Immature natural killer cell (primary cell): ENCODE measurements at regions not wholly inside any gene's neighbourhood (a gene's known extent, or its start where the extent isn't known, plus 50 kb on each side); places are given as distances from the start of the nearest gene placed in this dataset.

Experiments used
- DNase-seq, 3 donors: peaks; one replicate each; pipeline ENCODE4 v3.0.0; 2022; ENCODE audit warnings: mixed read lengths in 1 of 3
- H3K27ac Mint-ChIP-seq, 6 donors: one replicate each; pipeline ENCODE4 v1.8.0; 2020; ENCODE audit warnings: mixed read lengths in 6 of 6, mild to moderate bottlenecking in 5 of 6, inconsistent platforms in 4 of 6, moderate library complexity in 3 of 6
- H3K27me3 Mint-ChIP-seq, 3 donors: one replicate each; pipeline ENCODE4 v1.8.0; 2020 to 2021; ENCODE audit warnings: low read depth in 3 of 3, mild to moderate bottlenecking in 3 of 3, mixed read lengths in 3 of 3, moderate library complexity in 3 of 3, inconsistent platforms in 1 of 3
- H3K36me3 Mint-ChIP-seq, 3 donors: one replicate each; pipeline ENCODE4 v1.8.0; 2020; ENCODE audit warnings: mixed read lengths in 3 of 3, inconsistent platforms in 2 of 3, mild to moderate bottlenecking in 2 of 3
- H3K4me1 Mint-ChIP-seq, 2 donors: one replicate each; pipeline ENCODE4 v1.8.0; 2020; ENCODE audit warnings: inconsistent platforms in 2 of 2, mild to moderate bottlenecking in 2 of 2, mixed read lengths in 2 of 2, moderate library complexity in 1 of 2
- H3K4me3 Mint-ChIP-seq, 5 donors: one replicate each; pipeline ENCODE4 v1.8.0; 2020; ENCODE audit warnings: mild to moderate bottlenecking in 5 of 5, mixed read lengths in 5 of 5, inconsistent platforms in 3 of 5, moderate library complexity in 3 of 5
- H3K9me3 Mint-ChIP-seq, 6 donors: one replicate each; pipeline ENCODE4 v1.8.0; 2020; ENCODE audit warnings: mild to moderate bottlenecking in 6 of 6, mixed read lengths in 6 of 6, inconsistent platforms in 4 of 6, moderate library complexity in 3 of 6

DNA sequence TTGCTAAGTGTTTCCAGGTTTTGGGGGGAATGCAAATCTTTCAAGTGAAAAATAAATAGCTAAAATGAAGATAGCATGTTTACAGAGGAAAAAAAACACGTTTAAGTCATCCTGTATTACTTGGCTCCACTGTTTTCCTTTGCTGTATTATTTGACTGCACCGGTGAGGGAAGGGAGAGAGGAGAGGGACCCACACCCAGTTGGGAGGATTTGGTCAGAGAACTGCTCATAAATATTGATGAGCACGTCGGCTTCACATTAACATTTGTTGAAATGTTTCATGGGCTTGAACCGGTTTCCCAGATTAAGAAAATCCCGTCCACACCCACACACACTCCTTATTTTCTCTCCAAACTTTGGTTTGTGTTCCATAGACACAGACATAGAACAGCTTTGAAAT, 493.8 kb upstream of the MGMT start:
- no peak for DNase-seq
- H3K27ac Mint-ChIP-seq = no peak overlapping the region
- H3K9me3 Mint-ChIP-seq = no peaks in the 10 kb centered on the region
- H3K4me1 Mint-ChIP-seq = no peaks in the 10 kb centered on the region
- H3K4me3 Mint-ChIP-seq = no peak overlapping the region
- H3K36me3 Mint-ChIP-seq = no peaks in the 10 kb centered on the region
- peaks cover 3 to 8% (median 6%) of the 10 kb centered on the region in 3 donors for H3K27me3 Mint-ChIP-seq

DNA sequence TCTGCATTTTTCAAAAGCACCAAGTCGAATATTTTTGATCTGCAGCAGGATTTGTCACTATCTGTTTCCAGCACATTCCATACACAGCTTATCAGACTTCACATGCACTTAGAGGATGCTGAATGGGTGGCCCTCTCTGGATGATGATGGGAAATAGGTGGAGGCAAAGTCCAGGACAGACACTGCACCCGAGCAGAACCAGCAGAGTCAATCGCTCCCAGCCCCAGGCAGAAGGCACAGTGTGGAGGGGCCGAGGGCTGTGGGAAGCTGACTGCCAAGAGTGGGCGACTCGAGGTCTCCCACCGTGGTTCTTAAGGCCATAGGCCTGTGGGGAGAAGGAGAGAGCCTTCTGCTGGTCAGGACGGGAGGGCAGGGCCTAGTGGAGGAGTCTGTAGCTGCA, 490.2 kb upstream of the MGMT start:
- no peaks in the 10 kb centered on the region for H3K4me1 Mint-ChIP-seq
- DNase-seq = no peak
- no peaks in the 10 kb centered on the region for H3K9me3 Mint-ChIP-seq
- no peak overlapping the region for H3K27ac Mint-ChIP-seq
- no peaks in the 10 kb centered on the region for H3K36me3 Mint-ChIP-seq
- H3K27me3 Mint-ChIP-seq = peaks cover 1 to 3% (median 1%) of the 10 kb centered on the region in 3 donors
- no peak overlapping the region for H3K4me3 Mint-ChIP-seq

DNA sequence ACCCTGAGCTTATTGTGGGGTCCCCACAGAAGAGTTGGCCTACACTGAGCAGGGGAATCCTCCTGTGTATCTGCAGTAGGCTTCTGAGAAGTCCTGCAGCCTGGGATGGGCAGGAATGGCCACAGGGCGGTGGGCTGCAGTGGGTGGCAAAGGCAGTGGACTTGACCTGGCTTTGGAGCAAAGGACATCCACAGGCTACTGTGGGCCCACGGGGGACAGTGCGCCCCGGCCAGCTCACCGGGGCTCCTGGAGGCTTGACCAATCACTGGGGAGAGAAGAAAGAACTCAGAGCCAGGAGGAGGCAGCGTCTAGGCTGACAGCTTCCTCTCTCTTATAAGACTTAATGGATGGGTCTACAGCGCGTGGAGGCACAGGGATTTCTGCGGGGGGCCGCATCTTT, 488.8 kb upstream of the MGMT start:
- Mint-ChIP-seq H3K9me3 (no peaks in the 10 kb centered on the region), H3K4me1 (no peaks in the 10 kb centered on the region), H3K4me3 (no peak overlapping the region), H3K36me3 (no peaks in the 10 kb centered on the region), H3K27me3 (peaks cover 0 to 3% (median 1%) of the 10 kb centered on the region in 3 donors), H3K27ac (no peak overlapping the region)
- DNase-seq = no peak

DNA sequence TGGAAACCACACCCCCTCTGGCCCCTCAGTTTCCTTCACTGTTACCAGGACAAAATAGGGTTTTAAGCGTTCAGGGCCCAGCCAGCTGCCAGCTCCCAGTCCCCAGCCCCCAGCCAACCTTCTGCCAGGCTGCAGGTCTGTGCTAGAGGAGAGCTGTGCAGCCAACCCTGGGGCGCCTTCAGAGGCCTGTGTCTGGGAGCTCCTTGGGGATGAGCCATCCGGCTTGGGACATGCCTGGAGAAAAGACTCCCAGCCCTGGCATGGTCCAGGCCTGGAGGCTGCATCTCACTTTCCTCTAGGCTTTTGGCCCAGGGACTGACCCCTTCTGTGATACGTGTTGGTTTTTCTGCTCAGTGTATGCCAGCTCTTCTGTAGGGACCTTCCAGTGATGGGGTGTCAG, 487.6 kb upstream of the MGMT start:
- DNase-seq = no peak
- H3K36me3 Mint-ChIP-seq = no peaks in the 10 kb centered on the region
- no peak overlapping the region for H3K4me3 Mint-ChIP-seq
- no peak overlapping the region for H3K27ac Mint-ChIP-seq
- no peaks in the 10 kb centered on the region for H3K9me3 Mint-ChIP-seq
- H3K4me1 Mint-ChIP-seq = no peaks in the 10 kb centered on the region
- H3K27me3 Mint-ChIP-seq = peaks cover 0 to 3% (median 1%) of the 10 kb centered on the region in 3 donors

DNA sequence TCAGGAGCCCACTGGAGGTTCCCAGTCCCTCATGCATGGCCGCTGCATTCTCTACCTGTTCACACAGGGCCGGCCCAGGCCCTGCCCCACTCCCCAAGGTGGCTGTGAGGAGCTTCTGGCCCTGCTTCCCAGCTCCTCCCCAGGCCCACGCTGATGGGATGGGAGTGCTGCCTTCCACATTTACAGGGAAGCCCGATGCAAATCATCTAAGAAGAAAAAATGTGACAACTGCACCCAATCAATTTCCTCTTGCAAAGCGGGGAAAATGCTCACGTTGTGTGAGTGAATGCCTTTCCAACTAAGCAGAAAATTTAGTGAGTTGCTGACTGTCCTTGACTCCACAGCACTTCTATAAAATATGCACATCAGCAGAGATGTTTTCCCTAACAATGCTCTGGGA, 485.8 kb upstream of the MGMT start:
- no peak overlapping the region for H3K4me3 Mint-ChIP-seq
- H3K36me3 Mint-ChIP-seq = no peaks in the 10 kb centered on the region
- H3K27me3 Mint-ChIP-seq = peaks cover 1 to 3% (median 2%) of the 10 kb centered on the region in 3 donors
- no peak overlapping the region for H3K27ac Mint-ChIP-seq
- DNase-seq = no peak
- no peaks in the 10 kb centered on the region for H3K4me1 Mint-ChIP-seq
- H3K9me3 Mint-ChIP-seq = no peaks in the 10 kb centered on the region

DNA sequence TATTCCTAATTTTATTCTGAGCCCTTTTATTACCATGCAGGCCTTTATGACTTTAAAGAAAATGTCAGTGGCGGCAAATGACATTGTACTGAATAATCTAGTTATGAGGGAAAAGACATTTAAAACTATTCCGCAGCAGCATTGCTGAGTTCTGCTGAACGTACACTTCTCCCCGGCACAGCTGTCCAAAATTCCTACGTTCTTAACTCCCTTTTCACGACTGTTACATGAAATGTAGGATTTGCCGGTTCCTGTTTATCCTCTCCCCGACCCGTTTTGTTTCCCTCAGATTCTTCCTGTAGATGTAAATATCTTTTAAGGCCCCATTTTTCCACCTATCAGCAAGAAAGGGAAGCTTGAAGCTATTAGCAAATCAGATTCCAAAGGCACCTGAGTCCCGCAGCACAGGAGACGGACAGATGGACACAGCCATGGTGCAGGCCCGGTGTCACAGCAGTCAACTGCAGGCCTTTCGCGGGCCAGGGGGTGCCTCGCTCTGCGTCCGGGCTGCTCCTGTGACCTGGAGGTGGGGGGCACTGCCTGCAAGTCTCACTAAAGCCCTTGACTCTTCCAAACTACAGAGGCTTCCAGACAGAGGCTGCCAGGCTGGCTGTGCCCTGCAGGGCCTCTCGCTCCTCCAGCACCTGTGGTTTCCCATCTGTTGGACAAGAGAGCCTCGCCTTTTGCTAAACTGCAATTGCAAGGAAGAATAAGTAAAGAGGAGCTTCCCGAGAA, 485.0 kb upstream of the MGMT start:
- Mint-ChIP-seq H3K27me3 (peaks cover 0 to 3% (median 2%) of the 10 kb centered on the region in 3 donors), H3K4me3 (no peak overlapping the region), H3K9me3 (no peaks in the 10 kb centered on the region), H3K36me3 (no peaks in the 10 kb centered on the region), H3K27ac (no peak overlapping the region), H3K4me1 (no peaks in the 10 kb centered on the region)
- DNase-seq = no peak

DNA sequence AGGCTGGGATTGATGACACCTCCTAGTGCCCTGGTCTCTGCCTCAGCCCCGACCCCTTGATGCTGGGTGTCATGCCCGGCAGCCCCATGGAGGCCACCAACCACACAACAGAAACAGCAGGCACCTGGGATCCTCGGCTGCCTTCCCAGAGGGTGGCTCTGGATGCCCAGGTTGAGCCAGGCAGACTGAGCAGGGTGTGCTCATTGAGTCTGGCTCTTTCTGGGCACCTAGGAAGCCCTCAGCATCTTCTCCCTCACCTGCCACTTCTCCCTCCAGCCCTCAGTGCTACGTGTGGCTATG, 484.5 kb upstream of the MGMT start:
- no peaks in the 10 kb centered on the region for H3K4me1 Mint-ChIP-seq
- no peaks in the 10 kb centered on the region for H3K36me3 Mint-ChIP-seq
- H3K4me3 Mint-ChIP-seq = no peak overlapping the region
- H3K27me3 Mint-ChIP-seq = peaks cover 0 to 2% (median 0%) of the 10 kb centered on the region in 3 donors
- no peak overlapping the region for H3K27ac Mint-ChIP-seq
- no peak for DNase-seq
- no peaks in the 10 kb centered on the region for H3K9me3 Mint-ChIP-seq

DNA sequence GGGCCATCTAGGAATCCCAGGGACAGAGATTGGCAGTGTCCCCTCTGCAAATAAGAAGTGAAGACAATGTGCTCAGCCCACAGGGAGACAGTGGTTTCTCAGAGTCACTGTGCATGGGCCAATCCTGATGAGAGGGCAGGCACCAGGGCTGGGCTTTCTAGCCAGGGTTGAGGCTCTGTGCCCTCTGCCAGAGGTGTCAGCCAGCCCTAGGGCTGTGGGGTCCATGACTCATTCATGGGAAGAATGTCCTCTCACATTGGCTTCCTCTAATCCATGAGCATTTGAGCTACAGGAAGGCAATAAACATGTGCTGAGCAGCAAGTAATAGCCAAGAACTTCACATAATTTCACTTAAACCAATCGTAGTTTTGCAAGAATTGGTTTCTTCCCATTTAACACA, 482.0 kb upstream of the MGMT start:
- H3K4me1 Mint-ChIP-seq = no peaks in the 10 kb centered on the region
- no peaks in the 10 kb centered on the region for H3K9me3 Mint-ChIP-seq
- H3K36me3 Mint-ChIP-seq = no peaks in the 10 kb centered on the region
- no peak overlapping the region for H3K4me3 Mint-ChIP-seq
- H3K27me3 Mint-ChIP-seq = peaks cover 0 to 2% (median 2%) of the 10 kb centered on the region in 3 donors
- DNase-seq = no peak
- H3K27ac Mint-ChIP-seq = no peak overlapping the region

DNA sequence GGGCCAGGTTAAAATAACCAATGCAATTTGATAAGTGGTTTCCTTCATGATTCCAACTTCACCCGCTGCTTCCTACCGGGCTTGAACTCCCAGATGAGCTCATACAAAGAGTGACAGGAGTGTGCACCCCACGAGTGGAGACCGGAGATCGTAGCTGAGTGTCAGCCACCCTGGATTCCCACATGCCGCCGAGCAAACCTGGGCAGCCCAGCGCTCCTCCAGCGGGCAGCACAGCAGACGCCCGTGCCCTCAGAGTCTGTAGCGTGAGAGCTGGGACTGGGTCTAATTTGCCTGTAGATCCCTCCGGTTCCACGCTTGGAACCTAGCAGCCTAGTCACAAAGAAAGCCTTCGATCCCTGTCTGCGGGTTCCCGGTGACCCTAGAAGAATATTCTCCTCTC, 476.1 kb upstream of the MGMT start:
- no peaks in the 10 kb centered on the region for H3K36me3 Mint-ChIP-seq
- no peak overlapping the region for H3K27ac Mint-ChIP-seq
- peaks cover 0 to 6% (median 4%) of the 10 kb centered on the region in 3 donors for H3K27me3 Mint-ChIP-seq
- no peaks in the 10 kb centered on the region for H3K4me1 Mint-ChIP-seq
- no peaks in the 10 kb centered on the region for H3K9me3 Mint-ChIP-seq
- no peak for DNase-seq
- H3K4me3 Mint-ChIP-seq = no peak overlapping the region

DNA sequence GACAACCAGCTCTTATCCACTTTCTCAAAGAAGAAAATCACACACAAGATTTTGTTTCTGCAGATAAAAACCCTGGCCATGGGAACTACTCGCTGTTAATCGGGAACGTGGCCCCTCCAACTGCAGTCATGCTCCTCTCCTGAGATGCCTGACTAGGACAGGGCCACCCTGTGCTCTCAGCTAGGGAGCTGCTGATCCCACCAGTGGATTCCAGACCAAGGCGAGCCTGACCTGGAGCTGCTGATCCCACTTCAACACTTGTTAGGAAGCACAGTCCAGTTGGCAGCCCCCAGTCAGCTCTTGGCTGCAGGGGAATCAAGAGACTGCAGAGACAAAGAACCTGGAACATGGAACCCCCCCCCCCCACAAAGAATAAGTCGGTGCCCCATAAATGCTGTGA, 474.3 kb upstream of the MGMT start:
- no peak for DNase-seq
- H3K36me3 Mint-ChIP-seq = no peaks in the 10 kb centered on the region
- no peaks in the 10 kb centered on the region for H3K9me3 Mint-ChIP-seq
- H3K27ac Mint-ChIP-seq = no peak overlapping the region
- no peaks in the 10 kb centered on the region for H3K4me1 Mint-ChIP-seq
- no peak overlapping the region for H3K4me3 Mint-ChIP-seq
- H3K27me3 Mint-ChIP-seq = peaks cover 1 to 6% (median 4%) of the 10 kb centered on the region in 3 donors

DNA sequence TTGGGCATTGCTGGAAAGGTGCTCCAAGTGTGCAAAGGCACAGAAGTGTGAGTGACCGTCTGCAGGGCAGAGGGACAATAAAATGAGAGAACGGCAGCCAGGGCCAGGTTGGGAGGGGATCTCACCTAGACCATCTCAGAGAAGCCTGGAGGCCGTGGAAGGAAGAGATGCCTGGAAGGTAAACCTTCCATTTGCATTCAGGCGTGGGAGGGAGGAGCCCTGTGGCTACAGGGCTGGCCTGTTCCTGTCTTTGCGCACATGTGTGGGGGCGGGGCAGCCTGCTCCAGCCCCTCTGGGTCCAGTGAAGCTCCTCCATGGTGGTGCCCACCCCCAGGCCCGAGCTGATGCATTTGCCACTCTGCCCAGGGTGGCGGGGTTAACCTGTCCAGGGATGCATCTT, 473.6 kb upstream of the MGMT start:
- Mint-ChIP-seq H3K27me3 (peaks cover 1 to 6% (median 4%) of the 10 kb centered on the region in 3 donors), H3K27ac (no peak overlapping the region), H3K4me1 (no peaks in the 10 kb centered on the region), H3K36me3 (no peaks in the 10 kb centered on the region), H3K9me3 (no peaks in the 10 kb centered on the region), H3K4me3 (no peak overlapping the region)
- no peak for DNase-seq

DNA sequence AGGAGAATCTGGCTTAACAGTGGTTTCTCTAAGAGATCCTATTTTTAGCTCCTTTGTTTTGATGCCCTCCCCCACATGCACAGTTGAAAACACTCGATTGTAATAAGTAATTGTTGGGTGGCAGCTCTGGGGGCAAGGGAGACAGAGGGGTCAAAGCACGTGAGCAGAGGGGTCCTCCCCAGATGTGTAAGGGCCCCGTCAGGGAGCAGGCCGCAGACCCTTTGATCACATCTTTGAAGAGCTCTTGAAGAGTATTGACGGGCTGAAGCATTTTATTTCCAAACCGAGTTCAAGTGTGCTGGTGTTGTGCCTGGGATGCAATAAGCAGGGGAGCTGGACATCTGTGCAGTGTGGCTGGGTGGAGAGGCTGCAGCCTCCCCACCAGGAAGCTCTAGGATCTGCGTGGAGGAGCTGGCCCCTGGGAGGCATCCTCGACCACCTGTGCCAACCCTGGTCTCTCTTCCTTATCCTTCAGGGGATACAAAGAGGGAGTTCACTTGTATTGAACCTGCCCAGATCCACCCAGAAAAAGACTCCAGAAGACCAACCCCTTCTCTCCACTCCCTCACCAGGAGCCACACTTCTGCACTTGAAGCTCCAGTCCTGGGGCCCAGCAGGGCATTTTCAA, 473.0 kb upstream of the MGMT start:
- H3K36me3 Mint-ChIP-seq = no peaks in the 10 kb centered on the region
- DNase-seq = no peak
- H3K4me3 Mint-ChIP-seq = no peak overlapping the region
- peaks cover 1 to 6% (median 4%) of the 10 kb centered on the region in 3 donors for H3K27me3 Mint-ChIP-seq
- H3K9me3 Mint-ChIP-seq = no peaks in the 10 kb centered on the region
- H3K4me1 Mint-ChIP-seq = no peaks in the 10 kb centered on the region
- no peak overlapping the region for H3K27ac Mint-ChIP-seq

DNA sequence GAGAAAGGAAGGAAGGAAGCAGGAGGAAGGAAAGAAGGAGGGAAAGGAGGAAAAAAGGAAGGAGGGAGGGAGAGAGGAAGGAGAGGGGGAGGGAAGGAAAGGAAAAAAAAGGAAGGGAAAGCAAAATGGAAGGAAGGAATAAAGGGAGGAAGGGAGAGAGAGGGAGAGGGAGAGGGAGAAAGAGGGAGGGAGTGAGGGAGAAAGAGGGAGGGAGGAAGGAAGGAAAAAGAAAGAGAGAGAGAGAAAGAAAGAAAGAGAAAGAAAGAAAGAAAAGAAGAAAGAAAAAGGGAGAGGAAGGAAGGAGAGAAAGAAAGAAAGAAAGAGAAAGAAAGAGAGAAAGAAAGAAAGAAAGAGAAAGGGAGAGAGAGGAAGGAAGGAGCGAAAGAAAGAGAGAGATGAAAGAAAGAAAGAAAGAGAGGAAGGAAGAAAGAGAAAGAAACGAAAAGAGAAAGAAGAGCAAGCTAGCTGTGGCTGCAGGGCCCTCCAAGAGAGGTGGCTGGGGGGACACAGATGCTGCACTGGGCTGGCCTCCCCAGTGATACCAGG, 472.4 kb upstream of the MGMT start:
- Mint-ChIP-seq H3K4me3 (no peak overlapping the region), H3K36me3 (no peaks in the 10 kb centered on the region), H3K4me1 (no peaks in the 10 kb centered on the region), H3K27me3 (peaks cover 1 to 6% (median 4%) of the 10 kb centered on the region in 3 donors), H3K9me3 (no peaks in the 10 kb centered on the region), H3K27ac (no peak overlapping the region)
- DNase-seq = no peak

DNA sequence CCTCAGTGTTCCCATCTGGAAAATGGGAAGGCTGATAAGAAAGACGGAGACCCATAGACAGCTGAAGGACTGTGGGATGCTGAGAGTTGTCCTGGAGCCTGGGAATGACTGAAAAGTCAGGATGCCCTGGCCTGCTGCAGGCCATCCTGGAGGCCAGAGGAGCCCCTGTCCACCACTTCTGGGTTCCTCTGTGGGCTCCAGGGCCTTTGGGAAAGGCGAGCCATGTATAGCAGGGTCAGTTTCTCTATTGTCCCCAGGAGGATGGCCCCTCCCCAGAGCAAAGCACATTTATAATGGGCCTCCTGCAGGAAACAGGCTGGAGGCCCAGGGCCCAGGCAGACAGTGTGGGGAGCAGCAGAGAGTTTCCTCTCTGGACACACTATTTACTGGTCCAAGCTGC, 471.4 kb upstream of the MGMT start:
- Mint-ChIP-seq H3K27ac (no peak overlapping the region), H3K9me3 (peaks cover 0 to 3% (median 0%) of the 10 kb centered on the region in 6 donors), H3K4me1 (no peaks in the 10 kb centered on the region), H3K36me3 (no peaks in the 10 kb centered on the region), H3K4me3 (no peak overlapping the region), H3K27me3 (peaks cover 0 to 2% (median 1%) of the 10 kb centered on the region in 3 donors)
- DNase-seq = no peak

DNA sequence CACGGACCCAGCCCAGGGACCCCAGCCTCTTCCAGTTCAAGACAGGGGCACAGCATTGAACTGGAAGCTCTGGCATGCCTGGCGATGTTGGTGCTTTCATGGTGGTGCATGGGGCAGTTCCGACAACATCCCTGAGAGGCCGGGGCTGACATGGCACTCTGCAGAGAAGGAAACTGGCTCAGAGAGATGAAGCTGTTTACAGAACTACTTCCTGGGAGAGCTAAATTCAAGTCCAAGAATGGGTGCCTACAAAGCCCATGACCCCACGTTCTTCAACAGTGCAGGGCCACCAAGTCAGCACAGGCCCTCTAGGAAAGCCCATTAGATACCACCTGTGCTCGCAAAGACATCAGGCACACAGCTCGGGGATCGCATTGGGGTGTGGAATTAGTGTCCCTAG, 470.9 kb upstream of the MGMT start:
- Mint-ChIP-seq H3K4me1 (no peaks in the 10 kb centered on the region), H3K36me3 (no peaks in the 10 kb centered on the region), H3K4me3 (no peak overlapping the region), H3K9me3 (peaks cover 0 to 3% (median 0%) of the 10 kb centered on the region in 6 donors), H3K27me3 (peaks cover 0 to 1% (median 0%) of the 10 kb centered on the region in 3 donors), H3K27ac (no peak overlapping the region)
- no peak for DNase-seq
